CD14-positive monocyte (primary cell): ENCODE measurements at regions not wholly inside any gene's neighbourhood (a gene's known extent, or its start where the extent isn't known, plus 50 kb on each side); places are given as distances from the start of the nearest gene placed in this dataset.

ENCODE experiments used
- DNase-seq, 3 donors: peaks; one replicate each; pipeline ENCODE4 v3.0.0-alpha.2; 2011 to 2022
- H2AFZ ChIP-seq: 2 replicates; pipeline ENCODE4 v1.6.0; 2012; ENCODE audit warnings: mild to moderate bottlenecking, low read depth, low read length, inconsistent platforms; ENCODE audit not compliant: insufficient read depth, poor library complexity, severe bottlenecking
- H3K27ac ChIP-seq, 2 donors: 1 replicate in 1 of 2; 2 replicates in 1 of 2; pipeline ENCODE4 v1.5.1; 2012 to 2013; ENCODE audit warnings: low read length in 2 of 2, control low read depth in 1 of 2, inconsistent platforms in 1 of 2, low read depth in 1 of 2, mild to moderate bottlenecking in 1 of 2
- H3K27me3 ChIP-seq, 2 donors: one replicate each; pipeline versions ENCODE4 v1.6.0 to v1.6.1; 2011 to 2013; ENCODE audit warnings: low read length in 2 of 2; ENCODE audit not compliant: control insufficient read depth in 2 of 2, insufficient read depth in 2 of 2
- H3K36me3 ChIP-seq, 2 donors: replicated peaks in 1 of 2; 1 replicate in 1 of 2; 2 replicates in 1 of 2; pipeline versions ENCODE4 v1.5.1 to v1.6.1; 2012 to 2013; ENCODE audit warnings: low read length in 2 of 2, control low read depth in 1 of 2, inconsistent platforms in 1 of 2, mild to moderate bottlenecking in 1 of 2; ENCODE audit not compliant: insufficient read depth in 2 of 2, control insufficient read depth in 1 of 2
- H3K4me1 ChIP-seq, 2 donors: 1 replicate in 1 of 2; 2 replicates in 1 of 2; pipeline versions ENCODE4 v1.5.1 to v1.6.1; 2012 to 2013; ENCODE audit warnings: low read length in 2 of 2, control low read depth in 1 of 2, inconsistent platforms in 1 of 2, mild to moderate bottlenecking in 1 of 2, moderate library complexity in 1 of 2; ENCODE audit not compliant: insufficient read depth in 2 of 2, control insufficient read depth in 1 of 2
- H3K4me2 ChIP-seq: replicated peaks from 2 replicates; pipeline ENCODE3; 2012; ENCODE audit warnings: low read length, moderate library complexity, mild to moderate bottlenecking; ENCODE audit not compliant: poor library complexity, severe bottlenecking; ENCODE audit errors: extremely low read depth
- H3K4me3 ChIP-seq, 3 experiments: fragments of 200-600 bp in 1 of 3; sonication (generic) in 1 of 3; replicated peaks in 1 of 3; 1 replicate in 2 of 3; 2 replicates in 1 of 3; pipeline ENCODE4 v1.5.1; 2011 to 2013; ENCODE audit warnings: low read length in 3 of 3, mild to moderate bottlenecking in 3 of 3, control low read depth in 2 of 3, low read depth in 2 of 3, inconsistent platforms in 1 of 3, moderate library complexity in 1 of 3
- H3K79me2 ChIP-seq: 2 replicates; pipeline ENCODE4 v1.6.0; 2012; ENCODE audit warnings: mild to moderate bottlenecking, control low read depth, inconsistent platforms, low read length, moderate library complexity; ENCODE audit not compliant: insufficient read depth
- H3K9ac ChIP-seq: 2 replicates; pipeline ENCODE4 v1.6.0; 2017; ENCODE audit warnings: low read length, mild to moderate bottlenecking; ENCODE audit not compliant: insufficient read depth, poor library complexity, severe bottlenecking
- H3K9me3 ChIP-seq, 2 donors: replicated peaks in 1 of 2; 1 replicate in 1 of 2; 2 replicates in 1 of 2; pipeline versions ENCODE4 v1.5.1 to v1.6.1; 2012 to 2013; ENCODE audit warnings: low read length in 2 of 2, control low read depth in 1 of 2; ENCODE audit not compliant: control insufficient read depth in 1 of 2, insufficient read depth in 1 of 2
- H4K20me1 ChIP-seq: 2 replicates; pipeline ENCODE4 v1.6.0; 2012; ENCODE audit warnings: mild to moderate bottlenecking, low read length, control low read depth, moderate library complexity; ENCODE audit not compliant: insufficient read depth
- H3K27ac Mint-ChIP-seq, 7 donors: one replicate each; pipeline ENCODE4 v1.8.0; 2020; ENCODE audit warnings: mild to moderate bottlenecking in 7 of 7, mixed read lengths in 7 of 7, moderate library complexity in 6 of 7, inconsistent platforms in 2 of 7
- H3K27me3 Mint-ChIP-seq, 3 donors: one replicate each; pipeline ENCODE4 v1.8.0; 2021 to 2022; ENCODE audit warnings: low read depth in 3 of 3, mild to moderate bottlenecking in 3 of 3, mixed read lengths in 3 of 3, moderate library complexity in 3 of 3, inconsistent platforms in 1 of 3
- H3K36me3 Mint-ChIP-seq, 2 donors: one replicate each; pipeline ENCODE4 v1.8.0; 2020; ENCODE audit warnings: mixed read lengths in 2 of 2, inconsistent platforms in 1 of 2, mild to moderate bottlenecking in 1 of 2
- H3K4me1 Mint-ChIP-seq: one replicate; pipeline ENCODE4 v1.8.0; 2020; ENCODE audit warnings: mild to moderate bottlenecking, mixed read lengths
- H3K4me3 Mint-ChIP-seq, 2 donors: one replicate each; pipeline ENCODE4 v1.8.0; 2020; ENCODE audit warnings: mild to moderate bottlenecking in 2 of 2, mixed read lengths in 2 of 2, moderate library complexity in 1 of 2
- H3K9me3 Mint-ChIP-seq, 7 donors: one replicate each; pipeline ENCODE4 v1.8.0; 2020 to 2022; ENCODE audit warnings: mixed read lengths in 7 of 7, mild to moderate bottlenecking in 6 of 7, moderate library complexity in 6 of 7, inconsistent platforms in 2 of 7
- WGBS: methylation state at CpG from one replicate; pipeline ENCODE4 v1.1.5; 2013; ENCODE audit warnings: missing lambda C conversion rate; ENCODE audit not compliant: insufficient coverage; 5-methylcytosine and 5-hydroxymethylcytosine counted together
- intact Hi-C, 2 donors: fragments of 100-400 bp; cut with micrococcal nuclease; formaldehyde crosslinking; loops; one replicate each; pipeline versions ENCODE4 v1.15.0 to v1.15.1; 2023
- TF ChIP-seq, protein P1 (sequence below): fragments of 200-600 bp; IDR thresholded peaks from one replicate; pipeline ENCODE4 v1.8.0; 2022; ENCODE audit warnings: antibody characterized with exemption, mild to moderate bottlenecking

- Histone ChIP-seq H2AFZ (no peak overlapping the region), H4K20me1 (no peaks in the 10 kb centered on the region), H3K27me3 (no peaks in the 10 kb centered on the region), H3K4me2 (no peak overlapping the region), H3K36me3 (no peaks in the 10 kb centered on the region), H3K4me3 (no peak overlapping the region), H3K4me1 (no peaks in the 10 kb centered on the region), H3K27ac (no peak overlapping the region), H3K79me2 (no peaks in the 10 kb centered on the region), H3K9me3 (no peaks in the 10 kb centered on the region), H3K9ac (no peak overlapping the region)
- Mint-ChIP-seq H3K4me1 (no peaks in the 10 kb centered on the region), H3K4me3 (no peak overlapping the region), H3K9me3 (no peaks in the 10 kb centered on the region), H3K27me3 (peaks cover 0 to 7% (median 3%) of the 10 kb centered on the region in 3 donors), H3K27ac (no peak overlapping the region), H3K36me3 (no peaks in the 10 kb centered on the region)
- DNase-seq, result no peak
- WGBS, result 100% methylated on average over 3 of the region's 6 CpGs
- intact Hi-C loops, result no loop called here
- TF ChIP-seq, protein P1, sequence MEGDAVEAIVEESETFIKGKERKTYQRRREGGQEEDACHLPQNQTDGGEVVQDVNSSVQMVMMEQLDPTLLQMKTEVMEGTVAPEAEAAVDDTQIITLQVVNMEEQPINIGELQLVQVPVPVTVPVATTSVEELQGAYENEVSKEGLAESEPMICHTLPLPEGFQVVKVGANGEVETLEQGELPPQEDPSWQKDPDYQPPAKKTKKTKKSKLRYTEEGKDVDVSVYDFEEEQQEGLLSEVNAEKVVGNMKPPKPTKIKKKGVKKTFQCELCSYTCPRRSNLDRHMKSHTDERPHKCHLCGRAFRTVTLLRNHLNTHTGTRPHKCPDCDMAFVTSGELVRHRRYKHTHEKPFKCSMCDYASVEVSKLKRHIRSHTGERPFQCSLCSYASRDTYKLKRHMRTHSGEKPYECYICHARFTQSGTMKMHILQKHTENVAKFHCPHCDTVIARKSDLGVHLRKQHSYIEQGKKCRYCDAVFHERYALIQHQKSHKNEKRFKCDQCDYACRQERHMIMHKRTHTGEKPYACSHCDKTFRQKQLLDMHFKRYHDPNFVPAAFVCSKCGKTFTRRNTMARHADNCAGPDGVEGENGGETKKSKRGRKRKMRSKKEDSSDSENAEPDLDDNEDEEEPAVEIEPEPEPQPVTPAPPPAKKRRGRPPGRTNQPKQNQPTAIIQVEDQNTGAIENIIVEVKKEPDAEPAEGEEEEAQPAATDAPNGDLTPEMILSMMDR, result no peak
Observed at GRCh38 chr3:194961571-194961970, 275.9 kb downstream of the FAM43A start.

DNA sequence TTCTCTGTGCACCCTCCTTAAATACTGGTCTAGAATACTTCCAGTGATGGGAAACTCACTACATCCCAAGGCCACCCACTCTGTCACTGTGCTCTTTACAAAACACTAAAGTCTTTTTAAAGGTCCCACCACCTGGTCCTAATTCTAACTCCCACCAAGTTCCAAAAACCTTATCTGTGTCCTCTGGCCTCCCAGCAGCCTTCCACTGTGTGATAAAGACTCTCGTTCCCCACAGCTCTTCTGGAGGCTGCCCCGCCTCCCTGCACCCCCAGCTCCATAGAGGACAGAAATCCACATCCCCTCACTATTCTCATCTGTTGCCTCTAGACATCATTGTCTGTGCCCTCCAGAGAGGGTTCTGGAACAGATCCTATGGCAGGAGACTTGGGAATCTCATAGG, 276.4 kb downstream of the FAM43A start:
- H3K4me1 ChIP-seq, result no peaks in the 10 kb centered on the region
- no peaks in the 10 kb centered on the region for H3K36me3 ChIP-seq
- intact Hi-C loops, result no loop called here
- no peak overlapping the region for H3K9ac ChIP-seq
- TF ChIP-seq, protein P1, result no peak
- H3K4me2 ChIP-seq, result no peak overlapping the region
- H3K36me3 Mint-ChIP-seq, result no peaks in the 10 kb centered on the region
- no peaks in the 10 kb centered on the region for H3K27me3 ChIP-seq
- H3K79me2 ChIP-seq, result no peaks in the 10 kb centered on the region
- no peak overlapping the region for H2AFZ ChIP-seq
- 93% methylated on average over 2 of the region's 2 CpGs for WGBS
- DNase-seq, result no peak
- H3K27ac Mint-ChIP-seq, result no peak overlapping the region
- H3K27me3 Mint-ChIP-seq, result peaks cover 0 to 5% (median 3%) of the 10 kb centered on the region in 3 donors
- H4K20me1 ChIP-seq, result no peaks in the 10 kb centered on the region
- H3K9me3 ChIP-seq, result no peaks in the 10 kb centered on the region
- H3K27ac ChIP-seq, result no peak overlapping the region
- H3K4me1 Mint-ChIP-seq, result no peaks in the 10 kb centered on the region
- H3K4me3 ChIP-seq, result no peak overlapping the region
- H3K4me3 Mint-ChIP-seq, result no peak overlapping the region
- no peaks in the 10 kb centered on the region for H3K9me3 Mint-ChIP-seq
